GM23248 (cell line): ENCODE measurements at regions not wholly inside any gene's neighbourhood (a gene's known extent, or its start where the extent isn't known, plus 50 kb on each side); places are given as distances from the start of the nearest gene placed in this dataset.

Experiments
- DNase-seq: peaks from one replicate; pipeline ENCODE4 v3.0.0-alpha.2; 2015
- H2AFZ ChIP-seq: fragments of 200-600 bp; sonication (generic); 2 replicates; pipeline ENCODE4 v1.6.1; 2016; ENCODE audit warnings: antibody characterized with exemption
- H3F3A ChIP-seq: fragments of 200-600 bp; sonication (generic); 2 replicates; pipeline ENCODE4 v1.6.1; 2016; ENCODE audit warnings: mild to moderate bottlenecking, antibody characterized with exemption, mixed run types; ENCODE audit not compliant: insufficient read depth
- H3K27ac ChIP-seq: fragments of 200-600 bp; sonication (generic); 2 replicates; pipeline ENCODE4 v1.5.1; 2016; ENCODE audit warnings: mild to moderate bottlenecking
- H3K27me3 ChIP-seq: fragments of 200-600 bp; sonication (generic); replicated peaks from 2 replicates; pipeline ENCODE4 v1.6.1; 2016; ENCODE audit warnings: mild to moderate bottlenecking; ENCODE audit not compliant: insufficient read depth
- H3K36me3 ChIP-seq: fragments of 200-600 bp; sonication (generic); 2 replicates; pipeline ENCODE4 v1.6.1; 2016; ENCODE audit warnings: low read depth, mild to moderate bottlenecking
- H3K4me1 ChIP-seq: fragments of 200-600 bp; sonication (generic); 2 replicates; pipeline ENCODE4 v1.6.1; 2016; ENCODE audit warnings: mild to moderate bottlenecking; ENCODE audit not compliant: insufficient read depth
- H3K4me2 ChIP-seq: fragments of 200-600 bp; sonication (generic); one replicate; pipeline ENCODE4 v1.6.1; 2016; ENCODE audit warnings: mild to moderate bottlenecking; ENCODE audit not compliant: unreplicated experiment
- H3K4me3 ChIP-seq: fragments of 200-600 bp; sonication (generic); 2 replicates; pipeline ENCODE4 v1.5.1; 2016; ENCODE audit warnings: mild to moderate bottlenecking
- H3K79me2 ChIP-seq: fragments of 200-600 bp; sonication (generic); 2 replicates; pipeline ENCODE4 v1.6.1; 2016; ENCODE audit warnings: mild to moderate bottlenecking; ENCODE audit not compliant: insufficient read depth
- H3K9ac ChIP-seq: fragments of 200-600 bp; sonication (generic); 2 replicates; pipeline ENCODE4 v1.6.1; 2016; ENCODE audit warnings: mild to moderate bottlenecking
- H3K9me2 ChIP-seq: fragments of 200-600 bp; sonication (generic); 2 replicates; pipeline ENCODE4 v1.6.1; 2016; ENCODE audit warnings: mixed run types, mild to moderate bottlenecking, moderate library complexity; ENCODE audit not compliant: insufficient read depth
- H3K9me3 ChIP-seq: fragments of 200-600 bp; sonication (generic); one replicate; pipeline ENCODE4 v1.6.1; 2017; ENCODE audit warnings: low read depth
- H4K20me1 ChIP-seq: fragments of 200-600 bp; sonication (generic); 2 replicates; pipeline ENCODE4 v1.6.0; 2016; ENCODE audit not compliant: insufficient read depth
- EZH2 ChIP-seq: fragments of 200-600 bp; sonication (generic); IDR thresholded peaks from 2 replicates; pipeline ENCODE4 v1.6.1; 2018; ENCODE audit warnings: antibody characterized with exemption, mild to moderate bottlenecking; ENCODE audit not compliant: insufficient read depth, poor library complexity, severe bottlenecking
- EZH2phosphoT487 ChIP-seq: fragments of 200-600 bp; sonication (generic); IDR thresholded peaks from 2 replicates; pipeline ENCODE4 v1.6.1; 2018; ENCODE audit warnings: antibody characterized with exemption, moderate library complexity, mild to moderate bottlenecking, low read depth; ENCODE audit not compliant: insufficient read depth
- WGBS, 2 experiments: methylation state at CpG; one replicate each; pipeline ENCODE4 v1.1.6; 2015 to 2017; ENCODE audit warnings: low lambda C conversion rate in 2 of 2, low coverage in 1 of 2; ENCODE audit errors: missing lambda C conversion rate in 2 of 2; 5-methylcytosine and 5-hydroxymethylcytosine counted together
- in situ Hi-C: fragments of 300-500 bp; cut with MboI; formaldehyde crosslinking; loops from 2 replicates; pipeline ENCODE4 v1.15.0; 2020

- H3K9me3 ChIP-seq = no peaks in the 10 kb centered on the region
- no peak overlapping the region for H2AFZ ChIP-seq
- no peaks in the 10 kb centered on the region for H3K9me2 ChIP-seq
- H3K36me3 ChIP-seq = no peaks in the 10 kb centered on the region
- TF ChIP-seq EZH2phosphoT487 = no peak
- no peak for TF ChIP-seq EZH2
- no peaks in the 10 kb centered on the region for H3K79me2 ChIP-seq
- H4K20me1 ChIP-seq = no peaks in the 10 kb centered on the region
- no peak overlapping the region for H3K4me2 ChIP-seq
- no peak overlapping the region for H3K27ac ChIP-seq
- no peaks in the 10 kb centered on the region for H3K27me3 ChIP-seq
- DNase-seq = no peak
- in situ Hi-C loops = loop anchor here (25.0 kb wide), 1 partner anchor 1603 kb away; no protein-coding TSS in a partner anchor
- no peak overlapping the region for H3K9ac ChIP-seq
- H3F3A ChIP-seq = no peaks in the 10 kb centered on the region
- 62 to 88% methylated on average over 3 of the region's 3 CpGs for WGBS, 2 experiments
- no peaks in the 10 kb centered on the region for H3K4me1 ChIP-seq
- no peak overlapping the region for H3K4me3 ChIP-seq
Measured at GRCh38 chr7:64614812-64615211, 51.1 kb upstream of the ZNF107 start.

GRCh38 chr7:64613653-64614052 is 50.8 kb upstream of the ZNF680 start:
- WGBS, 2 experiments = 18 to 33% methylated on average over 1 of the region's 1 CpG
- TF ChIP-seq EZH2phosphoT487 (no peak), EZH2 (no peak)

More at GRCh38 chr7:64613653-64614052, 50.8 kb upstream of the ZNF680 start:
- no peaks in the 10 kb centered on the region for H3K36me3 ChIP-seq
- H3K27me3 ChIP-seq = no peaks in the 10 kb centered on the region
- no peak overlapping the region for H3K4me2 ChIP-seq
- H3K4me1 ChIP-seq = no peaks in the 10 kb centered on the region
- no peak overlapping the region for H3K27ac ChIP-seq
- no peak for DNase-seq
- H3K9ac ChIP-seq = no peak overlapping the region
- H3K79me2 ChIP-seq = no peaks in the 10 kb centered on the region
- no peaks in the 10 kb centered on the region for H3K9me3 ChIP-seq
- H3K9me2 ChIP-seq = no peaks in the 10 kb centered on the region
- no peaks in the 10 kb centered on the region for H3F3A ChIP-seq
- no peak overlapping the region for H2AFZ ChIP-seq
- no peak overlapping the region for H3K4me3 ChIP-seq
- H4K20me1 ChIP-seq = no peaks in the 10 kb centered on the region
- in situ Hi-C loops = loop anchor here (25.0 kb wide), 1 partner anchor 1601 kb away; no protein-coding TSS in a partner anchor
